ENCODE measurements at regions not wholly inside any gene's neighbourhood (a gene's known extent, or its start where the extent isn't known, plus 50 kb on each side); places are given as distances from the start of the nearest gene placed in this dataset.

DNA sequence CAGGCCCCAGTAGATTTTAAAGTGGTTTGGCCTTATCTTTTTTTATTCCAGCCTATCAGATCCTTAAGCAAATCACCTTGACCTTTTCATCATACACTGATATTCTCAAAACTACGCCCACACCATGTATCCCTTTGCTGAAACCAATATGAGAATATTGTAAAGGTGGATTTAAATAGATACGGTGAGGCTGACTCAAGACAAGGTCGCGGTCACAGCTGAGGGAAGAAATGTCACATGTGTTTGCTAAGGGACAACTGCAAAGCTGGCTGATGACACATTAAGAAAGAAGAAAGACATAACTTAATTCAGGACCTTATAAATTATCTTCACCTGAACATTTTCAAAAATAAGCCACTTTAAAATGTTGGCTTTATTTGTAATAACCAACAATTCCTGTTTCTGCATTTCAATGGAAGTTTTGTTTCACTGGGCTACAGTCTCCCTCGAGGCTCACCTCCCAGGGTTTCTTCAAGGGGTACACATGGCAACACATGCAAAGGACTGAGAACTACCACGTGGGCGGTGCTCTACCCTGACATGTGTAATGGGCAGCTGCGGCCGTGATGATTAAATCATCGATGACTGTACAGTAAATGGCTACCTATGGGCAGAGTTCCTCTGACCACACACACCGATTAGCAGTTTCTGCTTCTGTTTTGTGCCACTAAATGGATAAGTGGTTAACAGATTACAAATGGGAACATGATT is 189.5 kb downstream of the SIPA1L2 start:
- no peak for TF ChIP-seq SNAI2 (CRISPR knock-in tag; IDR thresholded peaks at IDR 0.05)
- no peak for TF ChIP-seq PPARA (CRISPR knock-in tag; IDR thresholded peaks at IDR 0.05; ENCODE audit: borderline replicate concordance)
- no peak for TF ChIP-seq TCF4 (CRISPR knock-in tag; IDR thresholded peaks at IDR 0.05; ENCODE audit: borderline replicate concordance)
- TF ChIP-seq ZFP30 (CRISPR knock-in tag; IDR thresholded peaks at IDR 0.05): no peak
- TF ChIP-seq ZNF565 (CRISPR knock-in tag; conservative IDR thresholded peaks at IDR 0.05; ENCODE audit: low read depth): no peak
- TF ChIP-seq BACH2 (CRISPR knock-in tag; IDR thresholded peaks at IDR 0.05; ENCODE audit: borderline replicate concordance): no peak
- no peak for TF ChIP-seq PATZ1 (CRISPR knock-in tag; IDR thresholded peaks at IDR 0.05; ENCODE audit: borderline replicate concordance)
- no peak for TF ChIP-seq ARNTL (CRISPR knock-in tag; IDR thresholded peaks at IDR 0.05; ENCODE audit: borderline replicate concordance, low read depth)
- no peak for TF ChIP-seq ESRRG (CRISPR knock-in tag; IDR thresholded peaks at IDR 0.05)
- no peak for TF ChIP-seq RARB (CRISPR knock-in tag; IDR thresholded peaks at IDR 0.05)
- no peak for TF ChIP-seq CSDC2 (CRISPR knock-in tag; IDR thresholded peaks at IDR 0.05)
- TF ChIP-seq CREB5 (CRISPR knock-in tag; IDR thresholded peaks at IDR 0.05; ENCODE audit: low read depth): no peak
